ENCODE measurements at regions not wholly inside any gene's neighbourhood (a gene's known extent, or its start where the extent isn't known, plus 50 kb on each side); places are given as distances from the start of the nearest gene placed in this dataset.
A peak's percentile ranks its signal among the peaks of the same experiment; 100 is the strongest.
"Not testable (repeated sequence)": the region's sequence is repeated elsewhere in the genome, so short reads cannot be mapped to it uniquely, and the experiment has no call there.

DNA sequence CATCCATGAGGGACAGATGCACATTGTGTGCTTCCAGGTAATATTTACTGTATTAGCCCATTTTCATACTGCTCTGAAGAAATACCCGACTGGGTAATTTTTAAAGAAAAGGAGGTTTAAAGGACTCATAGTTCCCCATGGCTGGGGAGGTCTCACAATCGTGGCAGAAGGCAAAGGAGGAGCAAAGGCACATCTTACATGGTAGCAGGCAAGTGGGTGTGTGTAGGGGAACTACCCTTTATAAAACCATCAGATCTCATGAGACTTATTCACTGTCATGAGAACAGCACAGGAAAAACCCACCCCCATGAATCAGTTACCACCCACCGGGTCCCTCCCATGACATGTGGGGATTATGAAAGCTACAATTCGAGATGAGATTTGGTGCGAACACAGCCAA, 148.8 kb upstream of the FBXL17 start:
- no peak for DNase-seq (ENCODE audit: low spot score)

GRCh38 chr5:108529381-108529780, 147.5 kb upstream of the FBXL17 start:
- peak; percentile 19 for DNase-seq (ENCODE audit: low spot score)

- DNase-seq (ENCODE audit: low spot score), result no peak
Observed at GRCh38 chr5:108528655-108529054, 146.8 kb upstream of the FBXL17 start.

GRCh38 chr5:108524564-108524963, 142.7 kb upstream of the FBXL17 start:
- DNase-seq (ENCODE audit: low spot score), result no peak

DNA sequence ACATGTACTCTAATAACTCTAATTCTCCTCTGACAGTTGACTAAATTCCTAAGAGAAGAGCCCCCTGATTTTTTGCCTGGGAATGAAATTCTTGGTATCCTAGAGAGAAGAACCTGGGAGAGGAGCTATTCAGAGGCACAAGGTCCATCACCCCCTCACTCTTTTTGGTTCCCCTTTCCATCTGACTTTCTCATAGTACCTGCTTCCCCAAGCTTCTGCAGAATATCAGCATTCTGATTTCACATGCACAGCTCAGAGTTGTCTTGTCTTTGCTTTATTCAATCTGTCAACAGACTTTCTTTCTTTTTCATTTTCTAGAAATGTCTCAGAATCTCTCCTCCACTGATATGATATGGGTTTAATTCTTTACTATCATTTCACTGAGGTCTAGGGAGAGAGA, 141.5 kb upstream of the FBXL17 start:
- no peak for DNase-seq (ENCODE audit: low spot score)

- peak; percentile 32 for DNase-seq (ENCODE audit: low spot score)
Observed at GRCh38 chr5:108521841-108522506, 140.1 kb upstream of the FBXL17 start.

- no peak for DNase-seq (ENCODE audit: low spot score)
Observed at GRCh38 chr5:108521011-108521700, 139.3 kb upstream of the FBXL17 start.

GRCh38 chr5:108516785-108517184, 134.9 kb upstream of the FBXL17 start:
- no peak for DNase-seq (ENCODE audit: low spot score)

DNA sequence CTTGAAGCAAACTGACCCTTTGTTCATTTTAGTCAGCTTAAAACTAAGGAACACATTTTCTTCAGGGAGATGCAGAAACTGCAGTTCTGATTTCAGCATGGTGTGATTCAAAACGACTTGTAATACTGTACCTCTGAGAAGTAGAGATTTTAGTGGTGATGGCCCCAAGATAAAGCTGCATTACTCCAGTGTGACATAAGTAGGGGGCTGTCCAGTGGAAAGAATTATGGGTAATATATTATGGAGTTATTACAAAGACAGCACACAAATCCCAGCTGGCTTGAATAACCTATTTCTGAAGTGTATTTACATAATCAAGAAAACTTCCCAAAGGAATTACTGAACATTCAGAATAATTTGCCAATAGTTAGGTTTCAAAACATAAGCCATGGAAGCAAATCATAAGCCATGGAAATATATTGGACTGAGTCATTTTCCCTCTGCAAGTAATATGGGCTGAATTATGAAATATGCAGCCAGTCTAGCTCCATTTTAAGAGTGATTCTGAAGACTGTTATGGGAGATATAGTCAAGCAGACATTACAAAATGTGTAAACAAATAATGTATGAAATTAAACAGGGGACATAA, 133.7 kb upstream of the FBXL17 start:
- no peak for DNase-seq (ENCODE audit: low spot score)

- DNase-seq (ENCODE audit: low spot score), result no peak
Observed at GRCh38 chr5:108508979-108509378, 127.1 kb upstream of the FBXL17 start.

GRCh38 chr5:108507631-108508030, 125.7 kb upstream of the FBXL17 start:
- no peak for DNase-seq (ENCODE audit: low spot score)

DNA sequence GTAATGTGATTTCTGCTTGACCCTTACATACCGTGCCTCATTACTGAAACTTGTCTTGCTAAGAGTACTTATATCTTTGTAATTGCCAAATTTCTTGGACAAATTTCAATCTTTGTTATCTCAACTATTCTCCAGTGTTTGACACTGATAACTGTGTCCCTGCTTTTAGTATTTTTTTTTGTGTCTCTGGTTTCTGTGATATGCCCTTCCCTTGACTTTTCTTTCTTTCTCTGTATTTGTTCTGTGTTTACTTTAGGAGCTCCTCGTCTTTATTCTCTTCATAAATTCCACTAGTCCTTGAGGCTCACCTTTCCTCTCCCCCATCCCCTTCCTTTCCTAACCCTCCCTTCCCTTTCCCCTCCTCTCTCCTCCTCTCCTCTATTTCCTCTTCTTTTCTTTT, 123.7 kb upstream of the FBXL17 start:
- no peak for DNase-seq (ENCODE audit: low spot score)

GRCh38 chr5:108504974-108505373, 123.1 kb upstream of the FBXL17 start:
- no peak for DNase-seq (ENCODE audit: low spot score)

DNA sequence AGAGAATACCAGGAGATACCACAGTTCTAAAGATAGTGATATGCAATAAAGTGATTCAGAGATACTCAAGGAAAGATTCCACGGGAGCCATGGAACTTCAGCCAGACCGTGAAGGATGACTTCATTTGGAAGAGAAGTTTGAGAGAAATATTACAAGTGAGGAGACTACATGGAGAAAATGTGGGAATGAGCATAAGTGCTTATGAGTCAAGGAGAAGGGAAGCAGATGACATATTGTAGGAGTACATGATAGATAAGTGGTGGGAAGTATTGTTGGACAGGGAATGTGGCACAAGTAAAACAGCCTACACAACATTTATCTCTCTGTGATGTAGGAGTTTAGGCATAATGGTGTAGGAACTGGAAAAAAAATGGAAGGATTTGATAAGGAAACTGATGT, 122.1 kb upstream of the FBXL17 start:
- no peak for DNase-seq (ENCODE audit: low spot score)

DNA sequence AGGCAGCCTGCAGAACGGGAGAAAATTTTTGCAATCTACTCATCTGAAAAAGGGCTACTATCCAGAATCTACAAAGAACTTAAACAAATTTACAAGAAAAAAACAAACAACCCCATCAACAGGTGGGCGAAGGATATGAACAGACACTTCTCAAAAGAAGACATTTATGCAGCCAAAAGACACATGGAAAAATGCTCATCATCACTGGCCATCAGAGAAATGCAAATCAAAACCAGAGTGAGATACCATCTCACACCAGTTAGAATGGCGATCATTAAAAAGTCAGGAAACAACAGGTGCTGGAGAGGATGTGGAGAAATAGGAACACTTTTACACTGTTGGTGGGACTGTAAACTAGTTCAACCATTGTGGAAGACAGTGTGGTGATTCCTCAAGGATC, 113.7 kb upstream of the FBXL17 start:
- DNase-seq (ENCODE audit: low spot score), result not testable (repeated sequence)

DNA sequence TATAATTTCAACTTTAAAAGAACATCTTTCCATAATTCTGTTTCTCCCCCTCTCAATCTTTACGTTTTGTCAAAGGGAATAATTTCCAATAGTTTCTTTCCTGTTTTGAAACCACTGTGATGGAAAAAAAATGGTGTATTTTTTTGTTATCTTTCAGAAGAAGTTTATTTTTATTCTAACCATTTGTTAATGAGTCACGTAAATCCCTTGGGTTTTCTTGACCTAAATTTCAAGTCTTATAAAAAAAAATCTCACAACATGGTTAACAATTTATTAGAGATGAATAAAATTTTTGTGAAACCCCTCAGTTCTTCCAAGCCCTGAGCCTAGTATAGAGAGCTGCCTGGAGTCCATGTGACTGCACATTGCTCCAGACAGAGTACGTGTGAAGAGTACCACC, 106.1 kb upstream of the FBXL17 start:
- no peak for DNase-seq (ENCODE audit: low spot score)

- no peak for DNase-seq (ENCODE audit: low spot score)
Observed at GRCh38 chr5:108484035-108484434, 102.1 kb upstream of the FBXL17 start.

GRCh38 chr5:108481355-108481931, 99.5 kb upstream of the FBXL17 start:
- no peak for DNase-seq (ENCODE audit: low spot score)

GRCh38 chr5:108472237-108472636, 90.3 kb upstream of the FBXL17 start:
- peak; percentile 17 for DNase-seq (ENCODE audit: low spot score)

DNA sequence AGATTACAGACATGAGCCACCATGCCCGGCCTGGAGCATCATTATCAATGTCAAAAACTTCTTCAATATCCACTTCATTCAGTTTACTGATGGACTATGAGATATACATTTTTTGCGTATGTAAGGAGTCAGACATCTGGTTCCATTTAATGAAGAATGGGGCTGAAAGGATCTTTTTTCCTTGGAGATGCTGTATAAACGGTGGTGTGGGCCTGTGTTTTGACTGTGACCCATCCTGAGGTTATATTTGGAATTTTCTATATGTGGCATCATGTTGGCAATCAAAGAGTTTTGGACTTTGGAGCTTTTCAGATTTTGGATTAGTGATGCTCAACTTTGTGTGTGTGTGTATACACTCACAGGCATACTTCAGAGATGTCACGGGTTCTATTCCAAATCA, 85.7 kb upstream of the FBXL17 start:
- DNase-seq (ENCODE audit: low spot score), result no peak

DNA sequence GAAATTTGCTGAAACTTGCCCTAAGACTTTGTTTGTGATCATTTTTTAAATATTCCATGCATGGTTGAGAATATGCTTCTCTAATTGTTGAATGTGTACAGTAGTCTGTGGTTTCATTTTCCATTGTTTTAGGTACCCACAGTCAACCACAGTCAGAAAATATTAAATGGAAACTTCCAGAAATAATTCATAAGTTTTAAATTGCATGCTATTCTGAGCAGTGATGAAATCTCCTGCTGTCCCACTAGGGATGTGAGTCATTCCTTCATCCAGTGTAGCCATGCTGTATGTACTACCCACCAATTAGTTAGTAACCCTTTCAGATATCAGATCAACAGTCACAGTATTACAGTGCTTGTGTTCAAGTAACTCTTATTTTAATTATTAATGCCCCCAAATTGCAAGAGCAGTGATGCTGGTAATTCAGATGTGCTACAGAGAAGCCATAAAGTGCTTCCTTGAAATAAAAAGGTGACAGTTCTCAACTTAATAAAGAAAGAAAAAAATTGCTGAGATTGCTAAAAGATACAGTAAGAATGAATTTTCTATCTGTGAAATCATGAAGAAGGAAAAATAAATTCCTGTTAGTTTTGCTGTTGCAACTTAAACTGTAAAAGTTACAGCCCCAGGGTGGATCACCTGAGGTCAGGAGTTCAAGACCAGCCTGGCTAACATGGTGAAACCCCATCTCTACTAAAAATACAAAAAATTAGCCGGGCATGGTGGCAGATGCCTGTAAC, 79.9 kb upstream of the FBXL17 start:
- DNase-seq (ENCODE audit: low spot score), result peak; percentile 51

DNA sequence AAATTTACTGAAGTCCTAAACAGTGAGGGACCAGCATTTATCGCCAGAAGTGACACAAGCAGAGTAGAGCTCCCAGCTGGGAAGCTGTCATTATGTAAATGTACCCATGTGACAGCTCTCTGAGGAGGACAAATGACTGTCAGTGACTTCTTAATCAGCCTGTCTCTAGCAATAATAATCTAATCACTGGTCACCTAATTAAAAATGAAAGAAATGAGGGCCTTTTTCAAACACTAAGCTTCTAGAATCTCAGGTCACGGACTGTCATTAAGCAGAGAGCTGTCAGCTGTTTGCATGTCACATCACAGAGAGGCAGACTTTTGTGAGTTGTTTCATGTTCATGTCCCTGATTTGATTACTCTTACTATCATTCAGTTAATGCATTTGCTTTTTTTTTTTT, 77.9 kb upstream of the FBXL17 start:
- DNase-seq (ENCODE audit: low spot score), result no peak

- DNase-seq (ENCODE audit: low spot score), result no peak
Observed at GRCh38 chr5:108451269-108451668, 69.4 kb upstream of the FBXL17 start.
